Neural cell (in vitro differentiated cells): ENCODE measurements at regions not wholly inside any gene's neighbourhood (a gene's known extent, or its start where the extent isn't known, plus 50 kb on each side); places are given as distances from the start of the nearest gene placed in this dataset.

Experiments used
- H2AFZ ChIP-seq: fragments of 200-600, 300-800 bp; sonication (generic), shearing (Covaris generic); 2 replicates; pipeline ENCODE4 v1.6.0; 2014; ENCODE audit warnings: low read depth, mild to moderate bottlenecking, antibody characterized with exemption, low read length, moderate library complexity
- H3F3A ChIP-seq: fragments of 200-600 bp; shearing (Covaris generic); 2 replicates; pipeline ENCODE4 v1.6.1; 2016; ENCODE audit warnings: mild to moderate bottlenecking, moderate library complexity, mixed read lengths, antibody characterized with exemption, low read length; ENCODE audit not compliant: insufficient read depth, poor library complexity, severe bottlenecking
- H3K27ac ChIP-seq: fragments of 200-600, 300-800 bp; sonication (generic), shearing (Covaris generic); 2 replicates; pipeline ENCODE4 v1.5.1; 2014; ENCODE audit warnings: mild to moderate bottlenecking, low read length, moderate library complexity
- H3K27me3 ChIP-seq: fragments of 300-800, 200-600 bp; sonication (generic), shearing (Covaris generic); 2 replicates; pipeline ENCODE4 v1.6.0; 2014; ENCODE audit warnings: mild to moderate bottlenecking, low read depth, low read length, moderate library complexity; ENCODE audit not compliant: insufficient read depth
- H3K36me3 ChIP-seq: fragments of 300-800, 200-600 bp; sonication (generic), shearing (Covaris generic); 2 replicates; pipeline ENCODE4 v1.5.1; 2014; ENCODE audit warnings: mild to moderate bottlenecking, antibody characterized with exemption, low read length, moderate library complexity; ENCODE audit not compliant: insufficient read depth
- H3K4me2 ChIP-seq: fragments of 300-800, 200-600 bp; sonication (generic), shearing (Covaris generic); 2 replicates; pipeline ENCODE4 v1.6.0; 2014; ENCODE audit warnings: mild to moderate bottlenecking, low read length
- H3K4me3 ChIP-seq: fragments of 300-800, 200-600 bp; sonication (generic), shearing (Covaris generic); 2 replicates; pipeline ENCODE4 v1.5.1; 2014; ENCODE audit warnings: mild to moderate bottlenecking, low read length, moderate library complexity
- H3K79me2 ChIP-seq: fragments of 200-600 bp; shearing (Covaris generic); replicated peaks from 2 replicates; pipeline ENCODE4 v1.6.0; 2014; ENCODE audit warnings: mild to moderate bottlenecking, low read length, moderate library complexity; ENCODE audit not compliant: insufficient read depth
- H3K9ac ChIP-seq: fragments of 300-800, 200-600 bp; sonication (generic), shearing (Covaris generic); 2 replicates; pipeline ENCODE4 v1.6.1; 2016; ENCODE audit warnings: mild to moderate bottlenecking, low read length, mixed read lengths
- H3K9me2 ChIP-seq: fragments of 200-600 bp; shearing (Covaris generic); 2 replicates; pipeline ENCODE4 v1.6.1; 2016; ENCODE audit warnings: mild to moderate bottlenecking, low read length, mixed read lengths; ENCODE audit not compliant: insufficient read depth
- H3K9me3 ChIP-seq: fragments of 200-600, 300-800 bp; sonication (generic), shearing (Covaris generic); 2 replicates; pipeline ENCODE4 v1.6.1; 2016; ENCODE audit warnings: mild to moderate bottlenecking, mixed run types, low read length, moderate library complexity, mixed read lengths
- H4K20me1 ChIP-seq: fragments of 200-600 bp; shearing (Covaris generic); 2 replicates; pipeline ENCODE4 v1.6.1; 2016; ENCODE audit warnings: mild to moderate bottlenecking, mixed run types; ENCODE audit not compliant: insufficient read depth
- EP300 ChIP-seq: fragments of 450-650 bp; conservative IDR thresholded peaks from 2 replicates; pipeline ENCODE4 v1.6.1; 2014; ENCODE audit warnings: antibody characterized with exemption, mild to moderate bottlenecking, moderate library complexity; ENCODE audit not compliant: poor library complexity, severe bottlenecking
- EZH2 ChIP-seq: fragments of 200-600, 300-800 bp; shearing (Covaris generic), sonication (generic); IDR thresholded peaks from 2 replicates; pipeline ENCODE4 v1.6.1; 2014; ENCODE audit warnings: antibody characterized with exemption, low read length, borderline replicate concordance, mild to moderate bottlenecking; ENCODE audit not compliant: insufficient read depth, poor library complexity, severe bottlenecking
- MXI1 ChIP-seq: fragments of 450-650 bp; conservative IDR thresholded peaks from 2 replicates; pipeline ENCODE4 v1.6.1; 2014; ENCODE audit warnings: antibody characterized with exemption, mild to moderate bottlenecking; ENCODE audit not compliant: poor library complexity, severe bottlenecking
- POLR2AphosphoS5 ChIP-seq: IDR thresholded peaks from 2 replicates; pipeline ENCODE4 v1.6.1; 2012
- RAD21 ChIP-seq: fragments of 450-650 bp; conservative IDR thresholded peaks from 2 replicates; pipeline ENCODE4 v1.6.1; 2014; ENCODE audit warnings: antibody characterized with exemption, mild to moderate bottlenecking, moderate library complexity
- SMC3 ChIP-seq: fragments of 450-650 bp; conservative IDR thresholded peaks from 2 replicates; pipeline ENCODE4 v1.6.1; 2014; ENCODE audit warnings: antibody characterized with exemption, mild to moderate bottlenecking, moderate library complexity; ENCODE audit not compliant: poor library complexity
- TAF1 ChIP-seq: IDR thresholded peaks from 2 replicates; pipeline ENCODE4 v1.6.1; 2012; ENCODE audit warnings: low read depth
- TF ChIP-seq, protein P1 (sequence below): fragments of 450-650 bp; IDR thresholded peaks from 2 replicates; pipeline ENCODE4 v1.5.1; 2014; ENCODE audit warnings: antibody characterized with exemption, mild to moderate bottlenecking, moderate library complexity; ENCODE audit not compliant: poor library complexity, severe bottlenecking
- TF ChIP-seq, protein P2 (sequence below): IDR thresholded peaks from 2 replicates; pipeline ENCODE4 v1.6.1; 2012; ENCODE audit warnings: borderline replicate concordance

DNA sequence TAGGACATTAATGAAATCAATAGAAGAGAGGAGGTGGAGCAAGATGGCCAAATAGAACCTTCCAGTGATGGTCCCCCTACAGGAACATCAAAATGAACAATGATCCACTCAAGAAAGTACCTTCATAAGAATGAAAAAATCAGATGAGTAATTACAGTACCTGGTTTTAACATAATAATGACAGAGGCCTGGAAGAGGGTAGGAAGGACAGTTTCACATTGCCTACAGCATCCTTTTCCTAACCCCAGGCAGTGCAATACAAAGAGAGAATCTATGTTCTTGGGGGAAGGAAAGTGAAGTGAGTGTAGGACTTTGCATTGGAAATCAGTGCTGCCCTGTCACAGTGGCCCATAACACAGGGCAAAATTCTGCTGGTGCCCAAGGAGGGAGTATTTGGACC, 81.2 kb upstream of the SPTLC1 start:
- no peaks in the 10 kb centered on the region for H3K36me3 ChIP-seq
- H3K9me3 ChIP-seq = no peaks in the 10 kb centered on the region
- H4K20me1 ChIP-seq = no peaks in the 10 kb centered on the region
- H3K9ac ChIP-seq = no peak overlapping the region
- no peak overlapping the region for H3K27ac ChIP-seq
- no peak overlapping the region for H3K4me3 ChIP-seq
- TF ChIP-seq, protein P1, sequence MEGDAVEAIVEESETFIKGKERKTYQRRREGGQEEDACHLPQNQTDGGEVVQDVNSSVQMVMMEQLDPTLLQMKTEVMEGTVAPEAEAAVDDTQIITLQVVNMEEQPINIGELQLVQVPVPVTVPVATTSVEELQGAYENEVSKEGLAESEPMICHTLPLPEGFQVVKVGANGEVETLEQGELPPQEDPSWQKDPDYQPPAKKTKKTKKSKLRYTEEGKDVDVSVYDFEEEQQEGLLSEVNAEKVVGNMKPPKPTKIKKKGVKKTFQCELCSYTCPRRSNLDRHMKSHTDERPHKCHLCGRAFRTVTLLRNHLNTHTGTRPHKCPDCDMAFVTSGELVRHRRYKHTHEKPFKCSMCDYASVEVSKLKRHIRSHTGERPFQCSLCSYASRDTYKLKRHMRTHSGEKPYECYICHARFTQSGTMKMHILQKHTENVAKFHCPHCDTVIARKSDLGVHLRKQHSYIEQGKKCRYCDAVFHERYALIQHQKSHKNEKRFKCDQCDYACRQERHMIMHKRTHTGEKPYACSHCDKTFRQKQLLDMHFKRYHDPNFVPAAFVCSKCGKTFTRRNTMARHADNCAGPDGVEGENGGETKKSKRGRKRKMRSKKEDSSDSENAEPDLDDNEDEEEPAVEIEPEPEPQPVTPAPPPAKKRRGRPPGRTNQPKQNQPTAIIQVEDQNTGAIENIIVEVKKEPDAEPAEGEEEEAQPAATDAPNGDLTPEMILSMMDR = no peak
- TF ChIP-seq, protein P2, sequence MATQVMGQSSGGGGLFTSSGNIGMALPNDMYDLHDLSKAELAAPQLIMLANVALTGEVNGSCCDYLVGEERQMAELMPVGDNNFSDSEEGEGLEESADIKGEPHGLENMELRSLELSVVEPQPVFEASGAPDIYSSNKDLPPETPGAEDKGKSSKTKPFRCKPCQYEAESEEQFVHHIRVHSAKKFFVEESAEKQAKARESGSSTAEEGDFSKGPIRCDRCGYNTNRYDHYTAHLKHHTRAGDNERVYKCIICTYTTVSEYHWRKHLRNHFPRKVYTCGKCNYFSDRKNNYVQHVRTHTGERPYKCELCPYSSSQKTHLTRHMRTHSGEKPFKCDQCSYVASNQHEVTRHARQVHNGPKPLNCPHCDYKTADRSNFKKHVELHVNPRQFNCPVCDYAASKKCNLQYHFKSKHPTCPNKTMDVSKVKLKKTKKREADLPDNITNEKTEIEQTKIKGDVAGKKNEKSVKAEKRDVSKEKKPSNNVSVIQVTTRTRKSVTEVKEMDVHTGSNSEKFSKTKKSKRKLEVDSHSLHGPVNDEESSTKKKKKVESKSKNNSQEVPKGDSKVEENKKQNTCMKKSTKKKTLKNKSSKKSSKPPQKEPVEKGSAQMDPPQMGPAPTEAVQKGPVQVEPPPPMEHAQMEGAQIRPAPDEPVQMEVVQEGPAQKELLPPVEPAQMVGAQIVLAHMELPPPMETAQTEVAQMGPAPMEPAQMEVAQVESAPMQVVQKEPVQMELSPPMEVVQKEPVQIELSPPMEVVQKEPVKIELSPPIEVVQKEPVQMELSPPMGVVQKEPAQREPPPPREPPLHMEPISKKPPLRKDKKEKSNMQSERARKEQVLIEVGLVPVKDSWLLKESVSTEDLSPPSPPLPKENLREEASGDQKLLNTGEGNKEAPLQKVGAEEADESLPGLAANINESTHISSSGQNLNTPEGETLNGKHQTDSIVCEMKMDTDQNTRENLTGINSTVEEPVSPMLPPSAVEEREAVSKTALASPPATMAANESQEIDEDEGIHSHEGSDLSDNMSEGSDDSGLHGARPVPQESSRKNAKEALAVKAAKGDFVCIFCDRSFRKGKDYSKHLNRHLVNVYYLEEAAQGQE = no peak
- TF ChIP-seq TAF1 (no peak), EP300 (no peak), MXI1 (no peak), SMC3 (no peak), POLR2AphosphoS5 (no peak), RAD21 (no peak), EZH2 (no peak)
- H3K9me2 ChIP-seq = no peaks in the 10 kb centered on the region
- H3F3A ChIP-seq = no peaks in the 10 kb centered on the region
- H3K27me3 ChIP-seq = no peaks in the 10 kb centered on the region
- H3K79me2 ChIP-seq = no peaks in the 10 kb centered on the region
- no peak overlapping the region for H2AFZ ChIP-seq
- no peak overlapping the region for H3K4me2 ChIP-seq

DNA sequence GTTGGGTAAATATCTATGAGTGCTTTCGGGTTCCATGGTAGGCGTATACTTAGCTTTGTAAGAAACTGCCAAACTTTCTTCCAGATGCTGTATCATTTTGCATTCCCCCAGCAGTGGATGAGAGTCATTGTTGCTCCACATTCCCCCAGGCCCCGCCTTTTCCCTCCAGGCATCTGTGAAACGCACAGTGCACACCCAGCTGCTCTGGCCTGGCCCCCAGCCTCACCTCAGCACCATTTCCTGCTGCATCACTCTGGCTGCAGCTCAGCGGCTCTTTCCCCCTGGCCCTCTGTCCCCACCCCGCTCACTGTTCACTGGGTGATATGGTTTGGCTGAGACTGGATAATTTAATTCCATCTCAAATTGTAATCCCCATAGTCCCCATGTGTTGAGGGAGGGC, 76.6 kb upstream of the SPTLC1 start:
- Histone ChIP-seq H3K27me3 (no peaks in the 10 kb centered on the region), H3F3A (no peaks in the 10 kb centered on the region), H2AFZ (no peak overlapping the region), H3K27ac (no peak overlapping the region), H3K36me3 (no peaks in the 10 kb centered on the region), H3K9ac (no peak overlapping the region), H3K9me2 (no peaks in the 10 kb centered on the region), H3K9me3 (no peaks in the 10 kb centered on the region), H3K4me3 (no peak overlapping the region), H4K20me1 (no peaks in the 10 kb centered on the region), H3K79me2 (no peaks in the 10 kb centered on the region), H3K4me2 (no peak overlapping the region)
- TF ChIP-seq MXI1 = no peak
- TF ChIP-seq RAD21 = no peak
- TF ChIP-seq, protein P1 = no peak
- no peak for TF ChIP-seq POLR2AphosphoS5
- no peak for TF ChIP-seq EP300
- TF ChIP-seq, protein P2 = no peak
- no peak for TF ChIP-seq SMC3
- TF ChIP-seq EZH2 = no peak
- no peak for TF ChIP-seq TAF1
